ENCODE measurements at regions not wholly inside any gene's neighbourhood (a gene's known extent, or its start where the extent isn't known, plus 50 kb on each side); places are given as distances from the start of the nearest gene placed in this dataset.
A peak's percentile ranks its signal among the peaks of the same experiment; 100 is the strongest.

DNA sequence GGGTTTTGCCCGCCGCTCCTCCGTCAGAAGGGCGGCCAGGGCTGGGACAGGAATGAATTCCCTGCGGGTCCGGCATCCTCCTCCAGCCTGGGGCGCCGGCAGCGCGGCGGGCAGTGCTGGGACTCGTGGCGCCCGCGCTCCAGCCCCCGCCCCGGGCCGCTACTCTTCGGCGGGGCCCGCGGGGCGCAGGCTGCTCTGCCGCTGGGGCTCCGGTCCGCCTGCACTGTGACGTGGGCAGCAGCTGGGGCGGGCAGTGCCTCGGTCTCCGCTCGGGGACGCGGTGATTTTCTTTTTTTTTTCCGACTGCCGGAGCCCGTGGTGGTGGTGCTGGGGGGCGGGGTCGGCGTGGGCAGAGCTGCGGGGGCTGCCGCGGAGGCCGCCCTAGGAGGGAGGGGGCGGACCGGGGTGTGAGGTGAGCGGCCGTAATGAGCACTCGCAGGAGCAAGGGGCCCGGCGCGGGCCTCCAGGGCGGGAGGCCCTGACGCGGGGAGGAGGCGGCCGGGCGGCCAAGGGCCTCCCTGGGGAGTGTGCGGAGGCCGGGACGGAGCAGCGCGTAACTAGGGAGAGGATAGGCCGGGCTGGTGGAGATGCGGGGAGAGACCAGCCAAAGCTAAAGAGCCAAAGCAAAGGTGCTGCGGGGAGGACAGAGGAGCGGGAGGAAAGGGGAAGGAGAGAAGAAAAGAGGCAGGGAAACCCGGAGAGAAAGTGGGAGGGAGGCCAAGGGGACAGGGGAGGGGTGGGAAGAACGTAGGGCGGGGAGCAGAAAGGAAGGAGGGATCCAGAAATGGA, 73.3 kb upstream of the ZBED5 start:
- TF ChIP-seq EZH2 (IDR thresholded peaks at IDR 0.05; ENCODE audit: borderline replicate concordance, low read depth, low read length, severe bottlenecking) = peak; percentile 98
- TF ChIP-seq, protein P1, sequence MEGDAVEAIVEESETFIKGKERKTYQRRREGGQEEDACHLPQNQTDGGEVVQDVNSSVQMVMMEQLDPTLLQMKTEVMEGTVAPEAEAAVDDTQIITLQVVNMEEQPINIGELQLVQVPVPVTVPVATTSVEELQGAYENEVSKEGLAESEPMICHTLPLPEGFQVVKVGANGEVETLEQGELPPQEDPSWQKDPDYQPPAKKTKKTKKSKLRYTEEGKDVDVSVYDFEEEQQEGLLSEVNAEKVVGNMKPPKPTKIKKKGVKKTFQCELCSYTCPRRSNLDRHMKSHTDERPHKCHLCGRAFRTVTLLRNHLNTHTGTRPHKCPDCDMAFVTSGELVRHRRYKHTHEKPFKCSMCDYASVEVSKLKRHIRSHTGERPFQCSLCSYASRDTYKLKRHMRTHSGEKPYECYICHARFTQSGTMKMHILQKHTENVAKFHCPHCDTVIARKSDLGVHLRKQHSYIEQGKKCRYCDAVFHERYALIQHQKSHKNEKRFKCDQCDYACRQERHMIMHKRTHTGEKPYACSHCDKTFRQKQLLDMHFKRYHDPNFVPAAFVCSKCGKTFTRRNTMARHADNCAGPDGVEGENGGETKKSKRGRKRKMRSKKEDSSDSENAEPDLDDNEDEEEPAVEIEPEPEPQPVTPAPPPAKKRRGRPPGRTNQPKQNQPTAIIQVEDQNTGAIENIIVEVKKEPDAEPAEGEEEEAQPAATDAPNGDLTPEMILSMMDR (IDR thresholded peaks at IDR 0.05; ENCODE audit: borderline replicate concordance, extremely low read depth, low read length, poor library complexity, severe bottlenecking) = no peak

Measured in DND-41 (cell line).